ENCODE measurements at regions not wholly inside any gene's neighbourhood (a gene's known extent, or its start where the extent isn't known, plus 50 kb on each side); places are given as distances from the start of the nearest gene placed in this dataset.

- H3K79me2 ChIP-seq (replicated peaks; ENCODE audit: insufficient read depth): no peaks in the 10 kb centered on the region
- H3K9me2 ChIP-seq (ENCODE audit: insufficient read depth): no peaks in the 10 kb centered on the region
- no peaks in the 10 kb centered on the region for H4K20me1 ChIP-seq (replicated peaks; ENCODE audit: insufficient read depth)
- ATAC-seq (no peak), DNase-seq (ENCODE audit: low spot score) (no peak)
- H3K4me3 Mint-ChIP-seq: no peak overlapping the region
- H3K9me3 Mint-ChIP-seq: no peaks in the 10 kb centered on the region
- H3K4me3 ChIP-seq: no peak overlapping the region
- H3F3A ChIP-seq (replicated peaks; ENCODE audit: low read depth): no peaks in the 10 kb centered on the region
- TF ChIP-seq STAT1 (IDR thresholded peaks at IDR 0.05; ENCODE audit: unreplicated experiment): no peak
- TF ChIP-seq REST (IDR thresholded peaks at IDR 0.05; ENCODE audit: unreplicated experiment): no peak
- no peak for TF ChIP-seq ZNF462 (CRISPR knock-in tag; IDR thresholded peaks at IDR 0.05)
- TF ChIP-seq ZNF114 (CRISPR knock-in tag; IDR thresholded peaks at IDR 0.05): no peak
- no peak for TF ChIP-seq JUNB (IDR thresholded peaks at IDR 0.05; ENCODE audit: unreplicated experiment)
- no peak for TF ChIP-seq ETS1 (IDR thresholded peaks at IDR 0.05)
- no peak for TF ChIP-seq CREB1 (CRISPR knock-in tag; IDR thresholded peaks at IDR 0.05; ENCODE audit: low read depth)
- TF ChIP-seq CTCF (conservative IDR thresholded peaks at IDR 0.05; ENCODE audit: low read depth in 2 of 2): no peak
- no peak for TF ChIP-seq ZNF331 (CRISPR knock-in tag; IDR thresholded peaks at IDR 0.05; ENCODE audit: low read depth)
- TF ChIP-seq POLR2AphosphoS5 (IDR thresholded peaks at IDR 0.05; ENCODE audit: low read depth): no peak
- no peak for TF ChIP-seq EZH2 (IDR thresholded peaks at IDR 0.05; ENCODE audit: low read depth, unreplicated experiment)
- no peak for TF ChIP-seq EZH2phosphoT487 (IDR thresholded peaks at IDR 0.05; ENCODE audit: unreplicated experiment)
- no peak for TF ChIP-seq NANOG (IDR thresholded peaks at IDR 0.05; ENCODE audit: borderline replicate concordance)
- H2AFZ ChIP-seq: no peak overlapping the region
- no peak overlapping the region for H3K4me2 ChIP-seq
- no peak overlapping the region for H3K27ac Mint-ChIP-seq
- no peaks in the 10 kb centered on the region for H3K36me3 Mint-ChIP-seq (ENCODE audit: low read depth)
- H3K27ac ChIP-seq (ENCODE audit: low read depth): no peak overlapping the region
- H3K27me3 Mint-ChIP-seq (ENCODE audit: insufficient read depth, low read depth, poor library complexity): no peaks in the 10 kb centered on the region
- peaks cover 16% of the 10 kb centered on the region for H3K4me1 Mint-ChIP-seq
- H3K4me1 ChIP-seq (ENCODE audit: insufficient read depth): peaks cover 13% of the 10 kb centered on the region
- no peaks in the 10 kb centered on the region for H3K27me3 ChIP-seq (ENCODE audit: insufficient read depth)
- no peaks in the 10 kb centered on the region for H3K36me3 ChIP-seq (ENCODE audit: insufficient read depth)
Observed at GRCh38 chr16:59263955-59264354, 529.8 kb upstream of the GOT2 start.
